ENCODE measurements at regions not wholly inside any gene's neighbourhood (a gene's known extent, or its start where the extent isn't known, plus 50 kb on each side); places are given as distances from the start of the nearest gene placed in this dataset.

GRCh38 chr10:128854204-128854603, 612.8 kb upstream of the MGMT start:
- no peak for TF ChIP-seq CTCF (IDR thresholded peaks at IDR 0.05; ENCODE audit: low read length)
- TF ChIP-seq EZH2 (IDR thresholded peaks at IDR 0.05; ENCODE audit: borderline replicate concordance, low read length): no peak
